ENCODE measurements at regions not wholly inside any gene's neighbourhood (a gene's known extent, or its start where the extent isn't known, plus 50 kb on each side); places are given as distances from the start of the nearest gene placed in this dataset.

GRCh38 chr15:20409247-20409646, 132.4 kb downstream of the GOLGA6L6 start:
- TF ChIP-seq ELF1 (IDR thresholded peaks at IDR 0.05), result no peak
- no peak for TF ChIP-seq CTCF (IDR thresholded peaks at IDR 0.05)
- TF ChIP-seq GABPA (IDR thresholded peaks at IDR 0.05; ENCODE audit: low read depth), result no peak
- no peak for TF ChIP-seq SIN3A (IDR thresholded peaks at IDR 0.05; ENCODE audit: borderline replicate concordance, low read depth, low read length)
- no peak for TF ChIP-seq RAD21 (IDR thresholded peaks at IDR 0.05; ENCODE audit: low read length)
- TF ChIP-seq TAF1 (IDR thresholded peaks at IDR 0.05; ENCODE audit: borderline replicate concordance, low read depth, low read length), result no peak
- TF ChIP-seq JUND (IDR thresholded peaks at IDR 0.05), result no peak
